WTC11 (cell line): ENCODE measurements at regions not wholly inside any gene's neighbourhood (a gene's known extent, or its start where the extent isn't known, plus 50 kb on each side); places are given as distances from the start of the nearest gene placed in this dataset.

Experiments
- ATAC-seq: fragments of 200-7000 bp; cut with Tn5 transposase; 2 replicates; pipeline ENCODE4 v1.10.0; 2021; ENCODE audit warnings: mild to moderate bottlenecking, moderate library complexity
- CTCF ChIA-PET: fragments of 300-600 bp; sonication (Branson Sonifier 250); formaldehyde crosslinking; loops from one replicate; lab custom pipeline; 2021; ENCODE audit warnings: antibody characterized with exemption; lab: Charles Lee
- POLR2A ChIA-PET: fragments of 350-600 bp; sonication (Branson Sonifier 250); formaldehyde crosslinking; loops from one replicate; lab custom pipeline; 2021; ENCODE audit warnings: antibody characterized with exemption; lab: Charles Lee
- DNase-seq: peaks from one replicate; pipeline ENCODE4 v3.0.0; 2021; ENCODE audit warnings: low spot score
- H3K27ac Mint-ChIP-seq: 2 replicates; pipeline ENCODE4 v1.8.0; 2021; ENCODE audit warnings: mixed read lengths
- H3K27me3 Mint-ChIP-seq: 2 replicates; pipeline ENCODE4 v1.8.0; 2021; ENCODE audit warnings: low read depth, mild to moderate bottlenecking, moderate library complexity, mixed read lengths
- H3K36me3 Mint-ChIP-seq: 2 replicates; pipeline ENCODE4 v1.8.0; 2021; ENCODE audit warnings: mixed read lengths
- H3K4me1 Mint-ChIP-seq: 2 replicates; pipeline ENCODE4 v1.8.0; 2022; ENCODE audit warnings: mixed read lengths
- H3K4me3 Mint-ChIP-seq: 2 replicates; pipeline ENCODE4 v1.8.0; 2021; ENCODE audit warnings: mild to moderate bottlenecking, moderate library complexity, mixed read lengths
- H3K9me3 Mint-ChIP-seq: 2 replicates; pipeline ENCODE4 v1.8.0; 2021; ENCODE audit warnings: mixed read lengths
- ATF1 ChIP-seq: sonication (generic); formaldehyde crosslinking; IDR thresholded peaks from 2 replicates; pipeline ENCODE4 v1.8.1; 2023; ENCODE audit warnings: mild to moderate bottlenecking, moderate library complexity, missing genetic modification reagents
- ATF3 ChIP-seq: sonication (generic); formaldehyde crosslinking; conservative IDR thresholded peaks from 2 replicates; pipeline ENCODE4 v1.8.1; 2022; ENCODE audit warnings: mild to moderate bottlenecking, missing genetic modification reagents
- CBFB ChIP-seq: sonication (generic); formaldehyde crosslinking; IDR thresholded peaks from 2 replicates; pipeline ENCODE4 v1.8.1; 2022; ENCODE audit warnings: mild to moderate bottlenecking, low read depth, missing genetic modification reagents
- CDX4 ChIP-seq: fragments of 250-450 bp; sonication (Bioruptor Pico); IDR thresholded peaks from 2 replicates; pipeline ENCODE4 v1.9.0; 2021; ENCODE audit warnings: moderate library complexity, mild to moderate bottlenecking, inconsistent platforms, borderline replicate concordance
- E2F4 ChIP-seq: sonication (generic); formaldehyde crosslinking; IDR thresholded peaks from 2 replicates; pipeline ENCODE4 v1.8.1; 2022; ENCODE audit warnings: low read depth, mild to moderate bottlenecking, moderate library complexity, missing genetic modification reagents, borderline replicate concordance
- ELF4 ChIP-seq: sonication (generic); formaldehyde crosslinking; IDR thresholded peaks from 2 replicates; pipeline ENCODE4 v1.8.1; 2022; ENCODE audit warnings: low read depth, mild to moderate bottlenecking, moderate library complexity, missing genetic modification reagents
- ESRRA ChIP-seq: sonication (generic); formaldehyde crosslinking; IDR thresholded peaks from 2 replicates; pipeline ENCODE4 v1.8.1; 2022; ENCODE audit warnings: mild to moderate bottlenecking, missing genetic modification reagents, borderline replicate concordance
- HMGXB4 ChIP-seq: sonication (generic); formaldehyde crosslinking; IDR thresholded peaks from 2 replicates; pipeline ENCODE4 v1.8.1; 2023; ENCODE audit warnings: mild to moderate bottlenecking, moderate library complexity, missing genetic modification reagents
- IRF2 ChIP-seq: sonication (generic); formaldehyde crosslinking; IDR thresholded peaks from 2 replicates; pipeline ENCODE4 v1.8.0; 2022; ENCODE audit warnings: low read depth, missing genetic modification reagents, borderline replicate concordance
- JAZF1 ChIP-seq: fragments of 250-450 bp; sonication (Bioruptor Pico); IDR thresholded peaks from 2 replicates; pipeline ENCODE4 v1.9.0; 2021; ENCODE audit warnings: moderate library complexity, mild to moderate bottlenecking, inconsistent platforms
- MAX ChIP-seq: sonication (generic); formaldehyde crosslinking; IDR thresholded peaks from 2 replicates; pipeline ENCODE4 v1.8.0; 2022; ENCODE audit warnings: mild to moderate bottlenecking, missing genetic modification reagents
- MYBL2 ChIP-seq: sonication (generic); formaldehyde crosslinking; IDR thresholded peaks from 2 replicates; pipeline ENCODE4 v1.8.1; 2023; ENCODE audit warnings: mild to moderate bottlenecking, moderate library complexity, missing genetic modification reagents
- NR1H2 ChIP-seq: sonication (generic); formaldehyde crosslinking; IDR thresholded peaks from 2 replicates; pipeline ENCODE4 v1.9.0; 2021; ENCODE audit warnings: mild to moderate bottlenecking, moderate library complexity, missing genetic modification reagents
- PRRX2 ChIP-seq: fragments of 250-450 bp; sonication (Bioruptor Pico); IDR thresholded peaks from 2 replicates; pipeline ENCODE4 v1.8.0; 2021; ENCODE audit warnings: mild to moderate bottlenecking
- SMAD3 ChIP-seq: sonication (generic); formaldehyde crosslinking; IDR thresholded peaks from 2 replicates; pipeline ENCODE4 v1.8.0; 2022; ENCODE audit warnings: missing genetic modification reagents, mild to moderate bottlenecking, borderline replicate concordance
- TP53 ChIP-seq: sonication (generic); formaldehyde crosslinking; IDR thresholded peaks from 2 replicates; pipeline ENCODE4 v1.8.1; 2023; ENCODE audit warnings: mild to moderate bottlenecking, missing genetic modification reagents
- USF1 ChIP-seq: sonication (generic); formaldehyde crosslinking; IDR thresholded peaks from 2 replicates; pipeline ENCODE4 v1.8.0; 2022; ENCODE audit warnings: mild to moderate bottlenecking, missing genetic modification reagents
- ZMAT4 ChIP-seq: fragments of 250-450 bp; sonication (Bioruptor Pico); IDR thresholded peaks from 2 replicates; pipeline ENCODE4 v1.9.0; 2021; ENCODE audit warnings: mild to moderate bottlenecking
- ZNF138 ChIP-seq: sonication (generic); formaldehyde crosslinking; conservative IDR thresholded peaks from 2 replicates; pipeline ENCODE4 v1.8.1; 2022; ENCODE audit warnings: mild to moderate bottlenecking, moderate library complexity, missing genetic modification reagents
- ZNF232 ChIP-seq: sonication (generic); formaldehyde crosslinking; IDR thresholded peaks from 2 replicates; pipeline ENCODE4 v1.8.0; 2022; ENCODE audit warnings: mild to moderate bottlenecking, missing genetic modification reagents
- ZNF425 ChIP-seq: fragments of 250-450 bp; sonication (Bioruptor Pico); conservative IDR thresholded peaks from 2 replicates; pipeline ENCODE4 v1.9.0; 2021; ENCODE audit warnings: mild to moderate bottlenecking
- ZSCAN18 ChIP-seq: fragments of 250-450 bp; sonication (Bioruptor Pico); IDR thresholded peaks from 2 replicates; pipeline ENCODE4 v2.1.2; 2022; ENCODE audit warnings: mild to moderate bottlenecking, moderate library complexity

- TF ChIP-seq ELF4 (CRISPR knock-in tag): no peak
- TF ChIP-seq, all 79 proteins: peak for 0
These were observed 157.9 kb upstream of the C11orf87 start (continued) for GRCh38 chr11:109264128-109264527.

GRCh38 chr11:109267293-109268095 is 154.5 kb upstream of the C11orf87 start:
- CTCF ChIA-PET: no interaction called here
- peaks cover 18% of the 10 kb centered on the region for H3K36me3 Mint-ChIP-seq
- POLR2A ChIA-PET: no interaction called here
- H3K4me3 Mint-ChIP-seq: no peak overlapping the region
- DNase-seq (no peak), ATAC-seq (no peak; the same call in 1 of the 2 replicates)
- TF ChIP-seq ATF1 (CRISPR knock-in tag) (no peak), PRRX2 (CRISPR knock-in tag) (no peak), MAX (CRISPR knock-in tag) (no peak)
- no peaks in the 10 kb centered on the region; the same call in none of the 2 replicates for H3K27me3 Mint-ChIP-seq
- peaks cover 23% of the 10 kb centered on the region for H3K9me3 Mint-ChIP-seq
- H3K27ac Mint-ChIP-seq: no peak overlapping the region
- H3K4me1 Mint-ChIP-seq: no peaks in the 10 kb centered on the region

GRCh38 chr11:109275931-109276330 is 146.1 kb upstream of the C11orf87 start:
- CTCF ChIA-PET: no interaction called here
- H3K4me1 Mint-ChIP-seq: peaks cover 9% of the 10 kb centered on the region
- DNase-seq: no peak
- H3K4me3 Mint-ChIP-seq: no peak overlapping the region
- H3K27ac Mint-ChIP-seq: no peak overlapping the region
- POLR2A ChIA-PET: no interaction called here
- H3K36me3 Mint-ChIP-seq: peaks cover 15% of the 10 kb centered on the region
- peaks cover 26% of the 10 kb centered on the region for H3K9me3 Mint-ChIP-seq
- peak; percentile 32 for ATAC-seq
- TF ChIP-seq ZNF425: no peak
- no peak for TF ChIP-seq NR1H2 (CRISPR knock-in tag)
- TF ChIP-seq HMGXB4: no peak
- TF ChIP-seq CBFB (CRISPR knock-in tag): no peak
- TF ChIP-seq ZMAT4 (CRISPR knock-in tag): no peak
- TF ChIP-seq JAZF1: no peak
- no peak for TF ChIP-seq MYBL2
- TF ChIP-seq SMAD3 (CRISPR knock-in tag): no peak
- TF ChIP-seq ATF3: no peak
- no peak for TF ChIP-seq IRF2 (CRISPR knock-in tag)
- no peak for TF ChIP-seq CDX4 (CRISPR knock-in tag)
- TF ChIP-seq ZSCAN18 (CRISPR knock-in tag): no peak
- no peak for TF ChIP-seq TP53 (CRISPR knock-in tag)
- TF ChIP-seq USF1 (CRISPR knock-in tag): no peak
- TF ChIP-seq ZNF232 (CRISPR knock-in tag): no peak
- no peak for TF ChIP-seq ZNF138 (CRISPR knock-in tag)
- no peak for TF ChIP-seq PRRX2 (CRISPR knock-in tag)
- no peak for TF ChIP-seq E2F4 (CRISPR knock-in tag)
- no peak for TF ChIP-seq ESRRA (CRISPR knock-in tag)
- H3K27me3 Mint-ChIP-seq: no peaks in the 10 kb centered on the region
